HG02571 (cell line): ENCODE measurements at regions not wholly inside any gene's neighbourhood (a gene's known extent, or its start where the extent isn't known, plus 50 kb on each side); places are given as distances from the start of the nearest gene placed in this dataset.
A peak's percentile ranks its signal among the peaks of the same experiment; 100 is the strongest.

Experiments
- ATAC-seq: cut with Tn5 transposase; IDR thresholded peaks from one replicate; pipeline ENCODE4 v1.9.1; 2021; ENCODE audit warnings: mild to moderate bottlenecking, moderate library complexity; ENCODE audit not compliant: unreplicated experiment

- no peak for ATAC-seq
Measured at GRCh38 chr2:2635025-2635528, 304.0 kb upstream of the MYT1L start.

- ATAC-seq: no peak
Measured at GRCh38 chr2:2633017-2633416, 301.9 kb upstream of the MYT1L start.

GRCh38 chr2:2623939-2624338 is 292.9 kb upstream of the MYT1L start:
- ATAC-seq: no peak

GRCh38 chr2:2621855-2622254 is 290.8 kb upstream of the MYT1L start:
- ATAC-seq: no peak

GRCh38 chr2:2620604-2621003 is 289.5 kb upstream of the MYT1L start:
- ATAC-seq: no peak

GRCh38 chr2:2619995-2620394 is 288.9 kb upstream of the MYT1L start:
- no peak for ATAC-seq

GRCh38 chr2:2614452-2614851 is 283.4 kb upstream of the MYT1L start:
- ATAC-seq: no peak

GRCh38 chr2:2613279-2614199 is 282.5 kb upstream of the MYT1L start:
- peak; percentile 98 for ATAC-seq

GRCh38 chr2:2610751-2611150 is 279.7 kb upstream of the MYT1L start:
- ATAC-seq: no peak

GRCh38 chr2:2600366-2600765 is 269.3 kb upstream of the MYT1L start:
- ATAC-seq: no peak

GRCh38 chr2:2599441-2599840 is 268.4 kb upstream of the MYT1L start:
- no peak for ATAC-seq

- no peak for ATAC-seq
Measured at GRCh38 chr2:2597712-2598111, 266.6 kb upstream of the MYT1L start.

GRCh38 chr2:2591542-2591940 is 260.5 kb upstream of the MYT1L start:
- no peak for ATAC-seq

GRCh38 chr2:2590841-2591541 is 259.9 kb upstream of the MYT1L start:
- ATAC-seq: no peak

- no peak for ATAC-seq
Measured at GRCh38 chr2:2590141-2590540, 259.1 kb upstream of the MYT1L start.

- no peak for ATAC-seq
Measured at GRCh38 chr2:2588777-2589176, 257.7 kb upstream of the MYT1L start.

- ATAC-seq: no peak
Measured at GRCh38 chr2:2587354-2587753, 256.3 kb upstream of the MYT1L start.

GRCh38 chr2:2586931-2587330 is 255.9 kb upstream of the MYT1L start:
- no peak for ATAC-seq

- no peak for ATAC-seq
Measured at GRCh38 chr2:2586068-2586776, 255.1 kb upstream of the MYT1L start.

- no peak for ATAC-seq
Measured at GRCh38 chr2:2582998-2583545, 252.0 kb upstream of the MYT1L start.
